DOHH2 (cell line): ENCODE measurements at regions not wholly inside any gene's neighbourhood (a gene's known extent, or its start where the extent isn't known, plus 50 kb on each side); places are given as distances from the start of the nearest gene placed in this dataset.
"Not testable (repeated sequence)": the region's sequence is repeated elsewhere in the genome, so short reads cannot be mapped to it uniquely, and the experiment has no call there.

Experiments
- H3F3A ChIP-seq: fragments of 200-600 bp; sonication (generic), shearing (Covaris generic); 2 replicates; pipeline ENCODE4 v1.6.0; 2016; ENCODE audit warnings: antibody characterized with exemption, mild to moderate bottlenecking; ENCODE audit not compliant: control insufficient read depth, insufficient read depth
- H3K27ac ChIP-seq: fragments of 200-600 bp; sonication (generic); 2 replicates; pipeline ENCODE4 v1.5.1; 2014; ENCODE audit warnings: low read depth, mild to moderate bottlenecking, low read length, moderate library complexity
- H3K27me3 ChIP-seq: fragments of 200-600 bp; sonication (generic); 2 replicates; pipeline ENCODE4 v1.6.1; 2014; ENCODE audit warnings: mild to moderate bottlenecking, low read length, mixed read lengths; ENCODE audit not compliant: control insufficient read depth
- H3K36me3 ChIP-seq: fragments of 200-600 bp; sonication (generic); 2 replicates; pipeline ENCODE4 v1.6.1; 2014; ENCODE audit warnings: mild to moderate bottlenecking, low read length, moderate library complexity, mixed read lengths; ENCODE audit not compliant: control insufficient read depth
- H3K4me1 ChIP-seq: fragments of 200-600 bp; sonication (generic); 2 replicates; pipeline ENCODE4 v1.6.1; 2014; ENCODE audit warnings: mild to moderate bottlenecking, low read length, mixed read lengths; ENCODE audit not compliant: control insufficient read depth
- H3K4me2 ChIP-seq: fragments of 200-600 bp; sonication (generic); 2 replicates; pipeline ENCODE4 v1.6.0; 2014; ENCODE audit warnings: mild to moderate bottlenecking, low read length, moderate library complexity
- H3K4me3 ChIP-seq: fragments of 200-600 bp; sonication (generic); 2 replicates; pipeline ENCODE4 v1.5.1; 2014; ENCODE audit warnings: mild to moderate bottlenecking, low read length, mixed read lengths
- H3K79me2 ChIP-seq: fragments of 200-600 bp; sonication (generic); 2 replicates; pipeline ENCODE4 v1.6.1; 2014; ENCODE audit warnings: mild to moderate bottlenecking, low read length, mixed read lengths; ENCODE audit not compliant: control insufficient read depth
- H3K9me2 ChIP-seq: fragments of 200-600 bp; sonication (generic); replicated peaks from 2 replicates; pipeline ENCODE4 v1.6.1; 2014; ENCODE audit warnings: mild to moderate bottlenecking, low read length, mixed read lengths; ENCODE audit not compliant: control insufficient read depth
- H3K9me3 ChIP-seq: fragments of 200-600 bp; sonication (generic); 2 replicates; pipeline ENCODE4 v1.6.1; 2014; ENCODE audit warnings: antibody characterized with exemption, low read length, mixed read lengths; ENCODE audit not compliant: control insufficient read depth, insufficient read depth
- H4K20me1 ChIP-seq: fragments of 200-600 bp; sonication (generic); 2 replicates; pipeline ENCODE4 v1.6.0; 2014; ENCODE audit warnings: low read depth, mild to moderate bottlenecking, antibody characterized with exemption, low read length, moderate library complexity; ENCODE audit not compliant: control insufficient read depth, insufficient read depth
- CTCF ChIP-seq: fragments of 200-600 bp; sonication (generic); IDR thresholded peaks from one replicate; pipeline ENCODE4 v1.5.1; 2014; ENCODE audit warnings: antibody characterized with exemption, mild to moderate bottlenecking, low read depth, low read length; ENCODE audit not compliant: poor library complexity, severe bottlenecking
- EZH2phosphoT487 ChIP-seq: fragments of 200-600 bp; sonication (generic); IDR thresholded peaks from 2 replicates; pipeline ENCODE4 v1.6.1; 2017; ENCODE audit warnings: borderline replicate concordance, mild to moderate bottlenecking, antibody characterized with exemption, low read length, moderate library complexity, mixed read lengths

DNA sequence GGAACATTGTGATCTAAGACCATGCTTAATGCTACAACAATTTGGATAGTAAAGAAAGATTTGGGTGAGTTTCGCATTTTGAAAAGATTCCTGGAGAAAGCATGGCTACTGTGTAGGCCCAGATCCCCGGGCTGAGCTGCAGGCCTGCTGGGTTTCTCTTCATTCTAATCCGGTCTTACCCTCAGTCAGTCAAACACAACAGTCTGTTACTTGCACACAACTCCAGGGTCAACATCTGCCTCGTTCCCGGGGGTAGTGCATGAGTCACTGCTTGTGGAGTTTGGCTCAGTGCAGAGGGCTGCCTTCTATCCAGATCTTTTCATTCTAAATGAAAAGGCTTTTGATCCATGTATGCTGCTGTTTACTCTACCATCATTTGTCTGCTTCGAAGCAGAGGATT is 60.4 kb upstream of the SEL1L start:
- no peaks in the 10 kb centered on the region for H3F3A ChIP-seq
- no peaks in the 10 kb centered on the region for H3K79me2 ChIP-seq
- no peaks in the 10 kb centered on the region for H3K36me3 ChIP-seq
- no peaks in the 10 kb centered on the region for H3K9me3 ChIP-seq
- no peaks in the 10 kb centered on the region for H4K20me1 ChIP-seq
- H3K4me1 ChIP-seq, result no peaks in the 10 kb centered on the region
- no peak for TF ChIP-seq EZH2phosphoT487
- no peak for TF ChIP-seq CTCF
- no peak overlapping the region for H3K4me2 ChIP-seq
- no peaks in the 10 kb centered on the region for H3K27me3 ChIP-seq
- H3K4me3 ChIP-seq, result no peak overlapping the region
- H3K27ac ChIP-seq, result no peak overlapping the region
- H3K9me2 ChIP-seq, result no peaks in the 10 kb centered on the region

DNA sequence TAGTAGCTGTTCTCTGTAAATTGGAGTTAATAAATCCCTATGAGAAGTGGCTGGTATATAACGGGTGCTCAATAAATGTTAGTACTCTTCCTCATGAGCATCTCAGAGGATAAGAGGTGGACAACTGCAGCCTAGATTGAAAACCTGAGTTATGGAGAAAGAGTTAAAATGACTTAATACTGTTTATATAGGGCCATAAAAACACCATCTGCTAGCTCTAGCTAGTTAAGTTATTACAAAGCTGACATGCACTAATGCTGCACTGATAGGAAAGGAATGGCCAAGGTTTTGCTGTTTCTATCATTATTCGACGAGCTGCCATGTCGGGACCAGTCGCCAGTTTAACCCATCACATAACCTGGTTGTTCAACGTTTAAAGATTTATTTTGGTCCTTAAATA is 72.0 kb upstream of the SEL1L start:
- H3F3A ChIP-seq, result no peaks in the 10 kb centered on the region

DNA sequence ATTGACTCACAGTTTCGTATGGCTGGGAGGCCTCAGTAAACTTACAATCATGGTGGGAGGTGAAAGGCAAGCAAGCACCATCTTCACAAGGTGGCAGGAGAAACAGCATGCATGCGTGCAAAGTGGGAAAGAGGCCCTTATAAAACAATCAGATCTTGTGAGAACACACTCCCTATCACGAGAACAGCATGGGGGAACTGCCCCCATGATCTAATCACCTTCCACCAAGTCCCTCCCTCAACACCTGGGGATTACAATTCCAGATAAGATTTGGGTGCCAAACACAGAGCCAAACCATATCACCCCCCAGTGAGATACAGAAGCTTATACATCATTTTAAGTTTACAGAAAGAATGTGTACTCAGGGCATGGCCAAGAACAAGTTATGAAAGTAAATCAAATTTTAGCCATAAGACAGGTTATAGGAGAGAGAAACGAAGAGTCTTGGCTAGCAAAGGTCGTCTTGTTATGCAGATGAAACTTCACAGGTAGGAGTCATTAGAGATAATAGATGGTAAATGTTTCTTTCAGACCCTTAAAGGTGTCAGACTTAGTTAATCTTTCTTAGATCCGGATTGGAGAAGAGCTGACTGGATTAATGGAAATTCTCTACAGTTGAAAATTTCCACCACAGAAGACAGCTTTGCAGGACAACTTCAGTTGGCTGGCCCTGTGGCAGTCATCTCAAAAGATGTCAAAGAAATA is 79.8 kb upstream of the SEL1L start:
- no peaks in the 10 kb centered on the region for H3K27me3 ChIP-seq
- H3F3A ChIP-seq, result no peaks in the 10 kb centered on the region
- H3K27ac ChIP-seq, result no peak overlapping the region
- no peaks in the 10 kb centered on the region for H4K20me1 ChIP-seq
- no peaks in the 10 kb centered on the region for H3K9me3 ChIP-seq
- no peaks in the 10 kb centered on the region for H3K79me2 ChIP-seq
- no peak overlapping the region for H3K4me2 ChIP-seq
- H3K9me2 ChIP-seq, result no peaks in the 10 kb centered on the region
- no peaks in the 10 kb centered on the region for H3K4me1 ChIP-seq
- TF ChIP-seq EZH2phosphoT487, result no peak
- no peak for TF ChIP-seq CTCF
- no peaks in the 10 kb centered on the region for H3K36me3 ChIP-seq
- no peak overlapping the region for H3K4me3 ChIP-seq

More for the DNA sequence above, 72.0 kb upstream of the SEL1L start:
- H3K36me3 ChIP-seq, result no peaks in the 10 kb centered on the region
- H3K4me1 ChIP-seq, result no peaks in the 10 kb centered on the region
- no peaks in the 10 kb centered on the region for H3K9me3 ChIP-seq
- no peaks in the 10 kb centered on the region for H3K9me2 ChIP-seq
- no peaks in the 10 kb centered on the region for H4K20me1 ChIP-seq
- H3K4me2 ChIP-seq, result no peak overlapping the region
- TF ChIP-seq EZH2phosphoT487 (no peak), CTCF (no peak)
- no peaks in the 10 kb centered on the region for H3K79me2 ChIP-seq
- no peak overlapping the region for H3K27ac ChIP-seq
- no peaks in the 10 kb centered on the region; the same call in 1 of the 2 replicates for H3K27me3 ChIP-seq
- no peak overlapping the region for H3K4me3 ChIP-seq

- not testable (repeated sequence) for H3K27ac ChIP-seq, H3K9me3 ChIP-seq, H3K9me2 ChIP-seq
These were observed 80.6 kb upstream of the SEL1L start for GRCh38 chr14:81614302-81614701.

More at GRCh38 chr14:81614302-81614701, 80.6 kb upstream of the SEL1L start:
- H4K20me1 ChIP-seq, H3K27me3 ChIP-seq, H3F3A ChIP-seq, H3K4me2 ChIP-seq, H3K4me1 ChIP-seq, H3K4me3 ChIP-seq, H3K79me2 ChIP-seq, H3K36me3 ChIP-seq: not testable (repeated sequence)
